ENCODE measurements at regions not wholly inside any gene's neighbourhood (a gene's known extent, or its start where the extent isn't known, plus 50 kb on each side); places are given as distances from the start of the nearest gene placed in this dataset.

DNA sequence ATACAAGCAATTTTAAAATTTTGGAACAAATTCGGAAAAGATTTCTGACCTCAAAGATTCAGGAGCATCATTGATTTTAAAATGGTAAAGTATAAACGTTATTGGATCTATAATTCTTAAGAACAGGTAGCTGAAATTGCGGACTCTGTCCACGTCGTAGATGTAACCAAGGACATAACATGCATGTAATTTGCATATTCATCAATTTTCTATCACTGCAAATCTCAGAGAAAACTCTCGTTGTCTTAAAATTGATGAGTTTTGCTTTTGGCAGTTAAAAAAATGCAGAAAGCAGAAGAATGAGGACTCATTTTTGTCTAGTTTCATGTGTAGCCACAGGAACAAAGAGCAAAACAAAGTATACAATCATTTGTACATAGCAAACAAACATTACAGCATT, 1094.4 kb downstream of the SI start:
- Histone ChIP-seq H3K4me2 (ENCODE audit: low read length) (no peak overlapping the region), H3K9me2 (replicated peaks; ENCODE audit: control insufficient read depth, low read length) (no peaks in the 10 kb centered on the region)
- no peak for TF ChIP-seq EZH2phosphoT487 (IDR thresholded peaks at IDR 0.05; ENCODE audit: borderline replicate concordance, low read length)
- no peak for TF ChIP-seq CTCF (IDR thresholded peaks at IDR 0.05; ENCODE audit: low read depth, low read length, poor library complexity, severe bottlenecking)

GRCh38 chr3:163971861-163972260, 1106.4 kb downstream of the SI start:
- Histone ChIP-seq H3F3A (ENCODE audit: control insufficient read depth, insufficient read depth) (no peaks in the 10 kb centered on the region), H3K9me3 (ENCODE audit: control insufficient read depth, insufficient read depth, low read length) (no peaks in the 10 kb centered on the region), H3K36me3 (ENCODE audit: control insufficient read depth, low read length) (no peaks in the 10 kb centered on the region), H3K27ac (ENCODE audit: low read depth, low read length) (no peak overlapping the region), H3K9me2 (replicated peaks; ENCODE audit: control insufficient read depth, low read length) (no peaks in the 10 kb centered on the region), H3K27me3 (ENCODE audit: control insufficient read depth, low read length) (no peaks in the 10 kb centered on the region), H3K4me1 (ENCODE audit: control insufficient read depth, low read length) (no peaks in the 10 kb centered on the region), H3K79me2 (ENCODE audit: control insufficient read depth, low read length) (no peaks in the 10 kb centered on the region), H4K20me1 (ENCODE audit: control insufficient read depth, insufficient read depth, low read depth, low read length) (no peaks in the 10 kb centered on the region), H3K4me3 (ENCODE audit: low read length) (no peak overlapping the region), H3K4me2 (ENCODE audit: low read length) (no peak overlapping the region)
- no peak for TF ChIP-seq EZH2phosphoT487 (IDR thresholded peaks at IDR 0.05; ENCODE audit: borderline replicate concordance, low read length)
- TF ChIP-seq CTCF (IDR thresholded peaks at IDR 0.05; ENCODE audit: low read depth, low read length, poor library complexity, severe bottlenecking), result no peak

More for the DNA sequence above, 1094.4 kb downstream of the SI start:
- Histone ChIP-seq H3K27ac (ENCODE audit: low read depth, low read length) (no peak overlapping the region), H4K20me1 (ENCODE audit: control insufficient read depth, insufficient read depth, low read depth, low read length) (no peaks in the 10 kb centered on the region), H3K9me3 (ENCODE audit: control insufficient read depth, insufficient read depth, low read length) (no peaks in the 10 kb centered on the region), H3K27me3 (ENCODE audit: control insufficient read depth, low read length) (no peaks in the 10 kb centered on the region), H3K4me1 (ENCODE audit: control insufficient read depth, low read length) (no peaks in the 10 kb centered on the region), H3K79me2 (ENCODE audit: control insufficient read depth, low read length) (no peaks in the 10 kb centered on the region), H3K4me3 (ENCODE audit: low read length) (no peak overlapping the region), H3K36me3 (ENCODE audit: control insufficient read depth, low read length) (no peaks in the 10 kb centered on the region), H3F3A (ENCODE audit: control insufficient read depth, insufficient read depth) (no peaks in the 10 kb centered on the region)

- Histone ChIP-seq H3F3A (ENCODE audit: control insufficient read depth, insufficient read depth) (no peaks in the 10 kb centered on the region), H3K27me3 (ENCODE audit: control insufficient read depth, low read length) (no peaks in the 10 kb centered on the region), H3K4me2 (ENCODE audit: low read length) (no peak overlapping the region), H3K9me2 (replicated peaks; ENCODE audit: control insufficient read depth, low read length) (no peaks in the 10 kb centered on the region), H3K4me1 (ENCODE audit: control insufficient read depth, low read length) (no peaks in the 10 kb centered on the region), H3K36me3 (ENCODE audit: control insufficient read depth, low read length) (no peaks in the 10 kb centered on the region), H3K9me3 (ENCODE audit: control insufficient read depth, insufficient read depth, low read length) (no peaks in the 10 kb centered on the region), H3K27ac (ENCODE audit: low read depth, low read length) (no peak overlapping the region), H3K4me3 (ENCODE audit: low read length) (no peak overlapping the region), H3K79me2 (ENCODE audit: control insufficient read depth, low read length) (no peaks in the 10 kb centered on the region), H4K20me1 (ENCODE audit: control insufficient read depth, insufficient read depth, low read depth, low read length) (no peaks in the 10 kb centered on the region)
- TF ChIP-seq CTCF (IDR thresholded peaks at IDR 0.05; ENCODE audit: low read depth, low read length, poor library complexity, severe bottlenecking) (no peak), EZH2phosphoT487 (IDR thresholded peaks at IDR 0.05; ENCODE audit: borderline replicate concordance, low read length) (no peak)
These were observed 1121.2 kb downstream of the SI start for GRCh38 chr3:163957072-163957471.

DNA sequence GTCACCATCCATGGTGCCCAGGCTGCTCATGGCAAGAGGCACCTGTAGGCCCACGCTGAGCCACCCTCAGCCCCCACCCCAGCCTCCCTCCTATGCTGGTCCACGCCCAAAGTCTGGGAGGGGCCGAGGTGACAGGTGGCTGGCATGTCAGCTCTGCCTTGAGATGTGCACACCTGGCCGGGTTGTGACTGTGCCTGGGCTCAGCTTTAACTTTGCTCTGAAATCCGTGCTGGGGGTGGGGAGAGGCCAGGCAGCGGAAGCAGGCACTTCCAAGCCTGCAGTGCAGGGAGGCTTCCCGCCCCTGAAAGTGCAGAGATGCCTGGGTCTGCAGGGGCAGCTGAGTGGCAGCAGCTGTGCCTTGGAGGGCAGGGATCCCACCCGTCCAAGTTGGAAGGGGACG, 1124.8 kb downstream of the SI start:
- no peaks in the 10 kb centered on the region for H3K79me2 ChIP-seq (ENCODE audit: control insufficient read depth, low read length)
- H3F3A ChIP-seq (ENCODE audit: control insufficient read depth, insufficient read depth), result no peaks in the 10 kb centered on the region
- no peaks in the 10 kb centered on the region for H3K4me1 ChIP-seq (ENCODE audit: control insufficient read depth, low read length)
- H3K9me2 ChIP-seq (replicated peaks; ENCODE audit: control insufficient read depth, low read length), result no peaks in the 10 kb centered on the region
- no peaks in the 10 kb centered on the region for H3K9me3 ChIP-seq (ENCODE audit: control insufficient read depth, insufficient read depth, low read length)
- no peaks in the 10 kb centered on the region for H3K27me3 ChIP-seq (ENCODE audit: control insufficient read depth, low read length)
- H3K4me2 ChIP-seq (ENCODE audit: low read length), result no peak overlapping the region
- no peaks in the 10 kb centered on the region for H4K20me1 ChIP-seq (ENCODE audit: control insufficient read depth, insufficient read depth, low read depth, low read length)
- no peak for TF ChIP-seq EZH2phosphoT487 (IDR thresholded peaks at IDR 0.05; ENCODE audit: borderline replicate concordance, low read length)
- no peak for TF ChIP-seq CTCF (IDR thresholded peaks at IDR 0.05; ENCODE audit: low read depth, low read length, poor library complexity, severe bottlenecking)
- H3K27ac ChIP-seq (ENCODE audit: low read depth, low read length), result no peak overlapping the region
- no peak overlapping the region for H3K4me3 ChIP-seq (ENCODE audit: low read length)
- H3K36me3 ChIP-seq (ENCODE audit: control insufficient read depth, low read length), result no peaks in the 10 kb centered on the region

Data from DOHH2 (cell line).